Memory B cell (primary cell): ENCODE measurements at regions not wholly inside any gene's neighbourhood (a gene's known extent, or its start where the extent isn't known, plus 50 kb on each side); places are given as distances from the start of the nearest gene placed in this dataset.

Experiments
- ATAC-seq: fragments of 150-1000 bp; cut with Tn5 transposase; 2 replicates; pipeline ENCODE4 v1.10.0; 2021; ENCODE audit warnings: low read depth, mild to moderate bottlenecking, moderate library complexity
- DNase-seq, 2 donors: peaks; one replicate each; pipeline ENCODE4 v3.0.0; 2022; ENCODE audit warnings: low spot score in 2 of 2
- H3K27ac Mint-ChIP-seq: one replicate; pipeline ENCODE4 v1.8.0; 2022; ENCODE audit warnings: mild to moderate bottlenecking, moderate library complexity, mixed read lengths
- H3K27me3 Mint-ChIP-seq: one replicate; pipeline ENCODE4 v1.8.0; 2022; ENCODE audit warnings: mixed read lengths
- H3K36me3 Mint-ChIP-seq: one replicate; pipeline ENCODE4 v1.8.0; 2022; ENCODE audit warnings: mild to moderate bottlenecking, mixed read lengths
- H3K4me1 Mint-ChIP-seq: one replicate; pipeline ENCODE4 v1.8.0; 2022; ENCODE audit warnings: mixed read lengths
- H3K4me3 Mint-ChIP-seq: one replicate; pipeline ENCODE4 v1.8.0; 2022; ENCODE audit warnings: mild to moderate bottlenecking, moderate library complexity, mixed read lengths
- H3K9me3 Mint-ChIP-seq: one replicate; pipeline ENCODE4 v1.8.0; 2022; ENCODE audit warnings: mixed read lengths

GRCh38 chr6:145315982-145316600 lies 419.2 kb downstream of the EPM2A start:
- Mint-ChIP-seq H3K27me3 (peaks cover 2% of the 10 kb centered on the region), H3K4me3 (no peak overlapping the region), H3K4me1 (no peaks in the 10 kb centered on the region), H3K36me3 (no peaks in the 10 kb centered on the region), H3K9me3 (peaks cover 9% of the 10 kb centered on the region), H3K27ac (no peak overlapping the region)
- ATAC-seq, result no peak
- DNase-seq, result no peak

DNA sequence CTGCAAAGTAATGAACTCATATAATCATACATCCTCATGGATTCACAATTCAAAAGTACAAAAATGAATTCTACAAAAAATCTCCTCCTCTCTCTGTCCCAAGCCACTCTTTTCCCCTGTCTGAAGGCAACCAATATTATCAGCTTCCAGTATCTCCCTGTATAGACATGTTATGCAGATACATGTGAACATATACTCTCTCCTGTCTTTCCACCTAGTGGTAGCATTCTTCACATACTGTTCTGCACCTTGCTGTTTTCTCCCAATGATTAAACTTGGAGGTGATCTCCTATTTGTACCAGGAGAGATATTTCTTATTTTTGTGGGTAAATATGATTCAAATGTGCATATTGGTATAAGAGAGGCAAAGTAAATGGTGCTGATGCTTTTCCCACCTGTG lies 416.4 kb downstream of the EPM2A start:
- DNase-seq (no peak), ATAC-seq (no peak)
- Mint-ChIP-seq H3K4me1 (no peaks in the 10 kb centered on the region), H3K27ac (no peak overlapping the region), H3K4me3 (no peak overlapping the region), H3K9me3 (peaks cover 9% of the 10 kb centered on the region), H3K36me3 (no peaks in the 10 kb centered on the region), H3K27me3 (no peaks in the 10 kb centered on the region)

GRCh38 chr6:145319605-145320004 lies 415.7 kb downstream of the EPM2A start:
- Mint-ChIP-seq H3K27me3 (no peaks in the 10 kb centered on the region), H3K9me3 (peaks cover 9% of the 10 kb centered on the region), H3K27ac (no peak overlapping the region), H3K36me3 (no peaks in the 10 kb centered on the region), H3K4me1 (no peaks in the 10 kb centered on the region), H3K4me3 (no peak overlapping the region)
- DNase-seq, result no peak
- ATAC-seq, result no peak

DNA sequence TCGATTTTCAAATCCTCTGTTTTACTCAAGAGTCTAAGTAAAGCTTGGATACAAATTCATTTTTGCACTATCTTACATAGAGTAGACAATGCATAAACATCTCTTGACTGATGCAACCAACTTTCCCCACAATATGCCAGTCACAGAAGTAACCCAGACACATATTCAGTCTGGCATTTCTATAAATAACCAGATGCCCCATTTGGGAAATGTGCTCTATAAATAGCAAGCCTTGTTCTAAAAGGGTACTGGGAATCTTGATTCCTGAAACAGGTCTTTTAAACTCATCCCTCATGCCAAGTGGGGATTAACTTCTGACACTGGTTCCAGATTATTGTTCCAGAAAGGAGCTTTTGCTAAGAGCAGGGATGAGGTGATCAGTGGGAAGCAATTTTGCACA lies 411.7 kb downstream of the EPM2A start:
- Mint-ChIP-seq H3K27me3 (no peaks in the 10 kb centered on the region), H3K27ac (no peak overlapping the region), H3K36me3 (no peaks in the 10 kb centered on the region), H3K4me3 (no peak overlapping the region), H3K9me3 (no peaks in the 10 kb centered on the region), H3K4me1 (no peaks in the 10 kb centered on the region)
- DNase-seq, result no peak
- no peak for ATAC-seq

DNA sequence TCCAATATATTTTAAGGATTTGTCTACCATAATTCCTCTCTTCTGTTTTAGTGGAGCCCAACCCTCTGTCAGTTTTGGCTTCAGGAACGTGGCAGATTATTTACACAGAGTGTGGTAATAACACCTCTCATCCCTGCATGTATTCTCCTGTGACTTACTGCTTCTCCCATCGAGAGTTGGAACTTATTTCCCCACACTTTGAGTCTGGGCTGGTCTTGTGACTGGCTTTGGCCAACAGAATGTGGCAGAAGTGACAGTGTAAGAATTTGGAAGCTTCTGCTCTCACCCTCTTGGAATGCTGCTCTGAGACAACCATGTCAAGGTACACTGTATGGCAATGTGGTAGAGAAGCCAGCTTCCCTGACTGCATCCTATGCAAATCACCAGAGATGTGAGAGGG lies 407.7 kb downstream of the EPM2A start:
- H3K27me3 Mint-ChIP-seq, result no peaks in the 10 kb centered on the region
- H3K27ac Mint-ChIP-seq, result no peak overlapping the region

DNA sequence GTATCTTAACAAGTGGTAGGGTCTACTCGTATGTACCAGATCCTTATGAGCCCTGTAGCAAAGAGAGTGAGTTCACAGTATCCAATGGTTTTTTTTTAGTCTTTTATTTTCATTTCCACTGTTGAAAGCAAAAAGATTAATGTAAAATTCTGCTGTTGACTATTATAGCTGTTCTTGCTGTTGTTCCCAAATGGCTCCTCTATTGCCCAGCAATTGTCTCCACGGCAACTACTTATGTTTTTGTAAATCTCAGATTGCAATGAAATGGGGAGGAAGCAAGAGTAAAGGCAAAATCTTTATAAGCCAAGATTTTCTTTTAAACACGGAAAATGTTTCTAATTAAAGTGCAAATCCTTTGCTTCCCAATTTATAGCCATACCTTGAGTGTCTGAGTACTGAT lies 406.1 kb downstream of the EPM2A start:
- DNase-seq (no peak), ATAC-seq (no peak)
- no peak overlapping the region for H3K27ac Mint-ChIP-seq
- no peak overlapping the region for H3K4me3 Mint-ChIP-seq
- no peaks in the 10 kb centered on the region for H3K9me3 Mint-ChIP-seq
- no peaks in the 10 kb centered on the region for H3K27me3 Mint-ChIP-seq
- H3K36me3 Mint-ChIP-seq, result no peaks in the 10 kb centered on the region
- no peaks in the 10 kb centered on the region for H3K4me1 Mint-ChIP-seq

More for the DNA sequence above, 407.7 kb downstream of the EPM2A start:
- Mint-ChIP-seq H3K4me3 (no peak overlapping the region), H3K36me3 (no peaks in the 10 kb centered on the region), H3K4me1 (no peaks in the 10 kb centered on the region), H3K9me3 (no peaks in the 10 kb centered on the region)
- DNase-seq (no peak), ATAC-seq (no peak)

DNA sequence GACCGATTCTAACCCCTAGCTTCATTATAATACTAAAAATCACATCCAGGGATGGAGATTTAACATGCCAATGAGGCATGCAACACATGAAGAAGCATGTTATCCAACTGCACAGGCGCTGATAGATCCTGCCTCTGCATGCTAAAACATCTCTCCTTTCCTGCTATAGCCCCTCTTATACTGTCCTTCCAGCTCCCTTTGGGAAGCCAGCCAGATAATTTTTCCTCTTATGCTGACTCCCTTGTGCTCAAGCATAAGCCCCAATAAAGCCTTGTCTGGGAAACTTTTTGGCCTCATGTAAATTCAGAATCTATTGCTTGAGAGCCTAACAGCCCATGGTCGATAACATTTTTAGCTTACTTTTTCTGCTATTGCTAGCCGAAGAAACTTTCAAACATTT lies 404.3 kb downstream of the EPM2A start:
- DNase-seq (no peak), ATAC-seq (no peak)
- Mint-ChIP-seq H3K4me3 (no peak overlapping the region), H3K4me1 (no peaks in the 10 kb centered on the region), H3K27me3 (no peaks in the 10 kb centered on the region), H3K27ac (no peak overlapping the region), H3K36me3 (no peaks in the 10 kb centered on the region), H3K9me3 (no peaks in the 10 kb centered on the region)

DNA sequence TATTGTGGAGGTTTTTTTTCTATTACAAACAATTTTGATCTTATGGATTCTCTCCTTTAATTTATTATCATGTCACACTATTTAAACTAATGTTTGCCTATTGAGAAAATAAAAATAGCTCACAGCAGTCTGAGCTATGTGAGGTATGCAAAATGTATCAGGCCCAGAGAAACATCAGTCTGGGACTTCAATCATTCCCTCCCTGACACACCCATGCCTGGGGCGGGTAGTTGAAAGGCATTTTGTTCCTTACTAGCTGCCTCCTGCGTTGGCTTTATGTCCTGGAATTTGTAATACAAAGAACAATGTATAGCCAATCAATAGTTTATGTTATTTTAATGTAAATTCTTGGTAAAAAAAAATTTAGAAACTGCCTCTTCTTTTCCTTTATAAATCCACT lies 403.3 kb downstream of the EPM2A start:
- Mint-ChIP-seq H3K27ac (no peak overlapping the region), H3K4me1 (no peaks in the 10 kb centered on the region), H3K9me3 (no peaks in the 10 kb centered on the region), H3K36me3 (no peaks in the 10 kb centered on the region), H3K27me3 (no peaks in the 10 kb centered on the region), H3K4me3 (no peak overlapping the region)
- no peak for ATAC-seq
- DNase-seq, result no peak

DNA sequence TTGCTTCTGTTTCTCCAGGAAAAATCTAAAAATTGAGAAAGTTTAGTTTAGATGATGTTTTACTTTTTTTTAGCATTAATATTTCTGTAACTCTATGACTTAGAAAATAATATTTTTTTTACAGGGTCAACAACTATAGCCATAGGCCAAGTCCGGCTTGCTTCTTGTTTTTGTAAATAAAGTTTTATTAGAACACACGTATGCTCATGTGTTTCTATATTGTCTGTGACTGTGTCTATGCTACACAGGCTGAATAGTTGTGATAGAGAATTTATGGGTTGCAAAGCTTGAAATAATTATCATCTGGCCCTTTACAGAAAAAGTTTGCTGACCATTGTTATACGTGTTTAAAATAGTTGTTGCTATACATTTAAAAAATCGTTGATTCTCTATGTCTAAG lies 399.2 kb downstream of the EPM2A start:
- DNase-seq (no peak), ATAC-seq (no peak)
- Mint-ChIP-seq H3K27me3 (peaks cover 1% of the 10 kb centered on the region), H3K36me3 (no peaks in the 10 kb centered on the region), H3K9me3 (no peaks in the 10 kb centered on the region), H3K4me1 (no peaks in the 10 kb centered on the region), H3K4me3 (no peak overlapping the region), H3K27ac (no peak overlapping the region)

DNA sequence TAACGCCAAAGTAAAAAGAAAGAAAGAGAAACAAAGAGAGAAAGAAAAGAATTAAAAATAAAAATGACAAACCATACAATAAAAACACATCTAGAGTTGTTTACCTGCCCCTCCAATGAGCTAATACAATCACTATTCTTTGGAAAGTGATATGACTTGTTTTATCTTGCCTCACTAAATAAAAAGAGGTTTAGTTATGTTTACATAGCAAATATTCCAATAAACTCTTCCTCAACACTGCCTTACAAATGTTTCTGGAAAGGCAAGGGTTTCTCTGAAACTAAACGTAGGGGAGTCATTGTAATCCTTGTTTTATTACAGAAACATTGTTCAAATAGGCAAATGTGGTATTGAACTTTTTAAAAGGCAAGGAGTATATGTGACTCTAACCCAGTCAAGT lies 396.2 kb downstream of the EPM2A start:
- peaks cover 1% of the 10 kb centered on the region for H3K27me3 Mint-ChIP-seq
- H3K36me3 Mint-ChIP-seq, result no peaks in the 10 kb centered on the region
- H3K9me3 Mint-ChIP-seq, result no peaks in the 10 kb centered on the region
- H3K27ac Mint-ChIP-seq, result no peak overlapping the region
- DNase-seq (no peak), ATAC-seq (no peak)
- no peak overlapping the region for H3K4me3 Mint-ChIP-seq
- no peaks in the 10 kb centered on the region for H3K4me1 Mint-ChIP-seq

DNA sequence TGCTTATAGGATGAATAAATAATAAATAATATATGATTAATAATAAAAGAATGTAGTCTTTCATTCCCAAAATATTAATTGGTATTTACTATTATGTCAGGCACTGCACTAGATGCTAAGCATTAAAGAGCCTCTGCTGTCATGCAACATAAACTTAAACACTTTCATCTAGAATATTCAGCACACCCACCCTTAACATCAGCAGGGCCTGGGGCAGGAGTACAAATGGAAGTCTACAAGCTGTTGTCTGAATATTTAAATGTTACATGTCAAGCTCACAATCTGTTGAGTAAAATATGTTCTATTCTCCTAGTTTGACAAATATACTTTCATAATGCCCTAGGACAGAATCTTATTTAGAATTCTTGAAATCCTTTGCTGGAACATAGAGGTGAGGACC lies 395.1 kb downstream of the EPM2A start:
- Mint-ChIP-seq H3K9me3 (no peaks in the 10 kb centered on the region), H3K27me3 (peaks cover 1% of the 10 kb centered on the region), H3K4me1 (no peaks in the 10 kb centered on the region), H3K4me3 (no peak overlapping the region), H3K27ac (no peak overlapping the region), H3K36me3 (no peaks in the 10 kb centered on the region)
- ATAC-seq, result no peak
- no peak for DNase-seq

DNA sequence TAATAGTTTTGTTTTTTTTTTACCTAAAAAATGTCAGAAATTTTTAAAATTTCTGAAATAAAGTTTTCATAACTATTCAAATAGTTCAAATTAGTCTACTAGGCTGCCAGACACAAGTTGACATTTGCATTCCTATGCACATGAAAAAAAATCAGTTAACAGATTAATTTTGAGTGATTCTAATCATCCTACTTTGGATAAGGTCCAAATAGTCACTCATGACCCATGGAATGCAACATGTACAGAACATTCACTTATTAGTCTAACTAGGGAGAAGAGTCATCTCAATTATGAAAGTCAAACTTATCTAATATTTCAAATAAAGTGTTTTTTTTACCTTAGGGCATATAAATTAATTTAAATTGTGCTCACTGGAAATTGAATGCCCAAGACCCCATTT lies 390.2 kb downstream of the EPM2A start:
- ATAC-seq (no peak), DNase-seq (no peak)
- H3K4me3 Mint-ChIP-seq, result no peak overlapping the region
- no peaks in the 10 kb centered on the region for H3K27me3 Mint-ChIP-seq
- peaks cover 6% of the 10 kb centered on the region for H3K4me1 Mint-ChIP-seq
- no peak overlapping the region for H3K27ac Mint-ChIP-seq
- H3K9me3 Mint-ChIP-seq, result no peaks in the 10 kb centered on the region
- H3K36me3 Mint-ChIP-seq, result no peaks in the 10 kb centered on the region

DNA sequence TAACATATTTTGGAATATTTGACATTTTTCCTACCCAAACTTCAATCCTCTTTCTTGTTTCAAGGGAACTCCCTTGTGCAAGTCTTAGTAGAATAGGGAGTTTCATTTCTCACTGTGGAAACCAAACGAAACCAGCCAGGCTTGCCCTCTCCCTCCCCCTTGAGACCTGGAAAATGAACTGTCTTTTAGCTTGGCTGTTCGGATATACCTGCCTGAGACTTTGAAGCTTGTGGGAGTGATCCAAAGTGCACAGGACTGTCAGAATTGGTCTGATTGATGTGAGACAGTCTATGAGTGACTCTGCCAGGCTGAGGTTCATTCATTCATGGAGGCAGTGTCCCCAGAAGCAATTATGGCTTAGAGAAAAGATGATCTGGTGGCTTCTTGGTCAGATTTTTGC lies 388.1 kb downstream of the EPM2A start:
- no peaks in the 10 kb centered on the region for H3K9me3 Mint-ChIP-seq
- ATAC-seq, result no peak
- H3K4me3 Mint-ChIP-seq, result no peak overlapping the region
- DNase-seq, result no peak
- H3K27me3 Mint-ChIP-seq, result no peaks in the 10 kb centered on the region
- H3K36me3 Mint-ChIP-seq, result no peaks in the 10 kb centered on the region
- peaks cover 12% of the 10 kb centered on the region for H3K4me1 Mint-ChIP-seq
- no peak overlapping the region for H3K27ac Mint-ChIP-seq

- peak overlapping the region; percentile 73 for H3K27ac Mint-ChIP-seq
- ATAC-seq, result peak; percentile 65
- H3K36me3 Mint-ChIP-seq, result no peaks in the 10 kb centered on the region
Measured at GRCh38 chr6:145349950-145350510, 385.3 kb downstream of the EPM2A start.

GRCh38 chr6:145350928-145351327 lies 384.4 kb downstream of the EPM2A start:
- DNase-seq (no peak), ATAC-seq (no peak)
- Mint-ChIP-seq H3K36me3 (no peaks in the 10 kb centered on the region), H3K4me1 (peaks cover 12% of the 10 kb centered on the region), H3K9me3 (no peaks in the 10 kb centered on the region), H3K27ac (no peak overlapping the region), H3K27me3 (no peaks in the 10 kb centered on the region), H3K4me3 (no peak overlapping the region)

More at GRCh38 chr6:145349950-145350510, 385.3 kb downstream of the EPM2A start:
- H3K9me3 Mint-ChIP-seq, result no peaks in the 10 kb centered on the region
- peaks cover 12% of the 10 kb centered on the region for H3K4me1 Mint-ChIP-seq
- H3K4me3 Mint-ChIP-seq, result peak overlapping the region; percentile 19
- H3K27me3 Mint-ChIP-seq, result no peaks in the 10 kb centered on the region
- DNase-seq, result no peak
